Pancreas (tissue), 10 donors: ENCODE measurements at regions not wholly inside any gene's neighbourhood (a gene's known extent, or its start where the extent isn't known, plus 50 kb on each side); places are given as distances from the start of the nearest gene placed in this dataset.
A peak's percentile ranks its signal among the peaks of the same experiment; 100 is the strongest.

Source experiments
- ATAC-seq, 4 donors: fragments of 200-7000 bp; cut with Tn5 transposase; one replicate each; pipeline versions ENCODE4 v1.8.0 to v1.9.1; 2020; ENCODE audit warnings: mild to moderate bottlenecking in 4 of 4, moderate library complexity in 4 of 4
- DNase-seq, 6 donors: peaks; one replicate each; pipeline ENCODE4 v3.0.0-alpha.2; 2020
- FAIRE-seq: peaks from 2 replicates; lab custom pipeline; 2012; peaks lifted over from hg19 to GRCh38; lab: Jason Lieb, UNC
- H3K27ac ChIP-seq, 4 donors: fragments of 200-600 bp; sonication (generic); 1 replicate in 3 of 4; 2 replicates in 1 of 4; pipeline versions ENCODE4 v1.5.0 to v1.8.0; 2020
- H3K27me3 ChIP-seq, 4 donors: fragments of 200-600 bp; one replicate each; pipeline ENCODE4 v1.8.0; 2021
- H3K36me3 ChIP-seq, 3 donors: fragments of 200-600 bp; sonication (generic) in 1 of 3; one replicate each; pipeline versions ENCODE4 v1.5.0 to v1.8.0; 2020 to 2021
- H3K4me1 ChIP-seq, 3 donors: fragments of 200-600 bp; one replicate each; pipeline ENCODE4 v1.8.0; 2021
- H3K4me3 ChIP-seq, 4 donors: fragments of 200-600 bp; sonication (generic) in 2 of 4; one replicate each; pipeline versions ENCODE4 v1.5.0 to v1.8.0; 2020 to 2021
- H3K9me3 ChIP-seq, 4 donors: fragments of 200-600 bp; one replicate each; pipeline ENCODE4 v1.8.0; 2021
- CTCF ChIP-seq, 4 donors: fragments of 200-600 bp; sonication (generic) in 3 of 4; IDR thresholded peaks; one replicate each; pipeline versions ENCODE4 v1.5.0 to v1.8.0; 2021; ENCODE audit warnings: antibody characterized with exemption in 4 of 4
- WGBS, 2 donors: extraction: QIAGEN DNeasy Blood & Tissue Kit; methylation state at CpG; one replicate each; pipeline ENCODE4 v1.1.7; 2013; 5-methylcytosine and 5-hydroxymethylcytosine counted together
- intact Hi-C, 3 donors: fragments of 100-400 bp; cut with DNase I; formaldehyde crosslinking; loops; one replicate each; pipeline versions ENCODE4 v1.11.1 to v1.14.2; 2022
- donor health status: healthy with polysubstance abuse.
- donor health status: DM: no; HTN: no; CAD: no; lungs with moderate emphysema.
- donor health status: DM: no; HTN: no; CAD: no.
- donor health status: control.
- donor health status: control.
- donor health status: Bipolar disorder and iron deficiency.
- donor health status: DM: yes; HTN: yes; CAD: no.
- donor health status: DM: no; HTN: no; CAD: no.
- donor health status: DM: no; HTN: no; CAD: no.
- donor health status: DM: yes; HTN: yes; CAD: no.

- FAIRE-seq: no peak
- H3K4me1 ChIP-seq: peaks cover 26 to 50% (median 26%) of the 10 kb centered on the region in 3 donors
- ATAC-seq: peak; percentile 22 to 76 (median 66)
- H3K27me3 ChIP-seq: no peaks in the 10 kb centered on the region
- H3K27ac ChIP-seq: peak overlapping the region in 3 of 4 donors; percentile 60 to 66 (median 62)
- intact Hi-C loops: no loop called here
- TF ChIP-seq CTCF (IDR thresholded peaks at IDR 0.05): no peak
- no peaks in the 10 kb centered on the region for H3K9me3 ChIP-seq
- H3K36me3 ChIP-seq: no peaks in the 10 kb centered on the region
- no peak overlapping the region for H3K4me3 ChIP-seq
- no peak for DNase-seq
These were observed 110.1 kb upstream of the ANO5 start for GRCh38 chr11:22082788-22083187.

GRCh38 chr11:22084056-22084455 lies 108.8 kb upstream of the ANO5 start:
- H3K4me1 ChIP-seq: peaks cover 18 to 39% (median 19%) of the 10 kb centered on the region in 3 donors
- H3K9me3 ChIP-seq: no peaks in the 10 kb centered on the region
- H3K36me3 ChIP-seq: no peaks in the 10 kb centered on the region
- no peak overlapping the region for H3K4me3 ChIP-seq
- DNase-seq: no peak
- no peaks in the 10 kb centered on the region for H3K27me3 ChIP-seq
- intact Hi-C loops: no loop called here
- TF ChIP-seq CTCF (IDR thresholded peaks at IDR 0.05): no peak
- peak overlapping the region in 2 of 4 donors; percentile 9 to 16 for H3K27ac ChIP-seq
- WGBS, 2 donors: 19 to 27% methylated on average over 1 of the region's 1 CpG
- no peak for ATAC-seq
- FAIRE-seq: no peak

- H3K9me3 ChIP-seq: no peaks in the 10 kb centered on the region
- intact Hi-C loops: no loop called here
- H3K27ac ChIP-seq: peak overlapping the region in 2 of 4 donors; percentile 9 to 16
- FAIRE-seq (no peak), DNase-seq (no peak), ATAC-seq (peak in 3 of 4 donors; percentile 56 to 77 (median 70))
- peaks cover 13 to 39% (median 16%) of the 10 kb centered on the region in 3 donors for H3K4me1 ChIP-seq
- no peaks in the 10 kb centered on the region for H3K36me3 ChIP-seq
- no peaks in the 10 kb centered on the region for H3K27me3 ChIP-seq
- no peak overlapping the region for H3K4me3 ChIP-seq
- TF ChIP-seq CTCF (IDR thresholded peaks at IDR 0.05): no peak
These were observed 108.3 kb upstream of the ANO5 start for GRCh38 chr11:22084564-22084963.

- no peak for ATAC-seq
- WGBS, 2 donors: 50 to 61% methylated on average over 2 of the region's 2 CpGs
These were observed 103.3 kb upstream of the ANO5 start for GRCh38 chr11:22089609-22090008.

More at GRCh38 chr11:22089609-22090008, 103.3 kb upstream of the ANO5 start:
- H3K27ac ChIP-seq: no peak overlapping the region
- no peak for FAIRE-seq
- no peaks in the 10 kb centered on the region for H3K36me3 ChIP-seq
- no peaks in the 10 kb centered on the region for H3K9me3 ChIP-seq
- H3K4me1 ChIP-seq: peaks cover 0 to 3% (median 0%) of the 10 kb centered on the region in 3 donors
- DNase-seq: no peak
- no peak for TF ChIP-seq CTCF (IDR thresholded peaks at IDR 0.05)
- H3K27me3 ChIP-seq: no peaks in the 10 kb centered on the region
- intact Hi-C loops: no loop called here
- no peak overlapping the region for H3K4me3 ChIP-seq
